Common myeloid progenitor, CD34-positive (primary cell): ENCODE measurements at regions not wholly inside any gene's neighbourhood (a gene's known extent, or its start where the extent isn't known, plus 50 kb on each side); places are given as distances from the start of the nearest gene placed in this dataset.
"Not testable (repeated sequence)": the region's sequence is repeated elsewhere in the genome, so short reads cannot be mapped to it uniquely, and the experiment has no call there.

Experiments used
- CTCF ChIA-PET: fragments of 350-600 bp; sonication (Branson Sonifier 250); formaldehyde crosslinking; loops from one replicate; lab custom pipeline; 2021; ENCODE audit warnings: antibody characterized with exemption; lab: Charles Lee
- POLR2A ChIA-PET: fragments of 350-600 bp; sonication (Branson Sonifier 250); formaldehyde crosslinking; loops from one replicate; lab custom pipeline; 2021; ENCODE audit warnings: antibody characterized with exemption; lab: Charles Lee
- DNase-seq, 3 donors: peaks; one replicate each; pipeline versions ENCODE4 v3.0.0 to v3.0.0-alpha.2; 2013
- H3K27ac ChIP-seq, 2 experiments: 1 replicate in 1 of 2; 2 replicates in 1 of 2; pipeline ENCODE4 v1.7.0; 2013; ENCODE audit warnings: inconsistent platforms in 2 of 2, low read length in 2 of 2, mild to moderate bottlenecking in 2 of 2, low read depth in 1 of 2, moderate library complexity in 1 of 2; ENCODE audit not compliant: severe bottlenecking in 2 of 2, insufficient read depth in 1 of 2, poor library complexity in 1 of 2
- H3K27me3 ChIP-seq, 5 experiments: replicated peaks in 2 of 5; 1 replicate in 3 of 5; 2 replicates in 2 of 5; pipeline versions ENCODE4 v1.6.1 to v1.7.0; 2013; ENCODE audit warnings: low read length in 4 of 5, mild to moderate bottlenecking in 2 of 5, moderate library complexity in 2 of 5, inconsistent platforms in 1 of 5; ENCODE audit not compliant: insufficient read depth in 5 of 5, control insufficient read depth in 4 of 5
- H3K36me3 ChIP-seq, 4 experiments: 1 replicate in 2 of 4; 2 replicates in 2 of 4; pipeline versions ENCODE4 v1.6.1 to v1.7.0; 2013; ENCODE audit warnings: low read length in 3 of 4, control low read depth in 1 of 4, mild to moderate bottlenecking in 1 of 4; ENCODE audit not compliant: control insufficient read depth in 4 of 4, insufficient read depth in 4 of 4
- H3K4me1 ChIP-seq, 4 experiments: 1 replicate in 3 of 4; 2 replicates in 1 of 4; pipeline versions ENCODE4 v1.6.1 to v1.7.1; 2013; ENCODE audit warnings: low read length in 3 of 4, mild to moderate bottlenecking in 3 of 4, control low read depth in 1 of 4, inconsistent platforms in 1 of 4, moderate library complexity in 1 of 4; ENCODE audit not compliant: control insufficient read depth in 4 of 4, insufficient read depth in 4 of 4; ENCODE audit errors: control extremely low read depth in 1 of 4
- H3K4me3 ChIP-seq, 7 experiments: 1 replicate in 4 of 7; 2 replicates in 3 of 7; pipeline versions ENCODE4 v1.5.1 to v1.7.0; 2013; ENCODE audit warnings: mild to moderate bottlenecking in 7 of 7, low read length in 6 of 7, moderate library complexity in 6 of 7, inconsistent platforms in 2 of 7, low read depth in 2 of 7, control low read depth in 1 of 7; ENCODE audit not compliant: insufficient read depth in 4 of 7, control insufficient read depth in 1 of 7; ENCODE audit errors: extremely low read depth in 1 of 7
- H3K9me3 ChIP-seq, 5 experiments: 1 replicate in 4 of 5; 2 replicates in 1 of 5; pipeline versions ENCODE4 v1.6.1 to v1.7.1; 2013; ENCODE audit warnings: low read length in 4 of 5, mild to moderate bottlenecking in 2 of 5, inconsistent platforms in 1 of 5, low read depth in 1 of 5, moderate library complexity in 1 of 5; ENCODE audit not compliant: control insufficient read depth in 4 of 5, insufficient read depth in 2 of 5; ENCODE audit errors: control extremely low read depth in 1 of 5
- WGBS: methylation state at CpG from one replicate; pipeline ENCODE4 v1.1.5; 2013; ENCODE audit not compliant: insufficient coverage; 5-methylcytosine and 5-hydroxymethylcytosine counted together

DNA sequence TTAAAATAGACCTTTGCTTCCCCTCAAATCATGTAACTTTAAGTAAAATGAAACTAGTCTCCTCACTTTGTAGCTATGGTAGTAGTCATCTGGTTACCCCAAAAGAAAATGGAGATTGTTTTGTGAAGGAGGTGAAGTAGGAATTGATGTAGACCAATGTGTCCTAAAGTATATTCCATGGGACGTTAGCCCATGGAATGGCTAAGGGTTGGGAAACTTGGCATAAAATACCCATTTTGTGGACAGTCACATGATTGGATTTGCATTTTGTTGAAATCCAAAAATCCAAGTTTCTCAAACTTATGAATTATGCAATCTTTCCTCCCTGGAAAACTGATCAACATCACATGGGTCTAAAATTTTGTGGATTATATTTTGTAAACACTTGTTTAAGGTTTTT is 290.6 kb downstream of the OSTF1 start:
- no CpG with 5 or more reads among the region's 1 CpG for WGBS
- no peak overlapping the region for H3K27ac ChIP-seq
- ChIA-PET POLR2A (no interaction called here), CTCF (no interaction called here)
- DNase-seq: no peak
- H3K36me3 ChIP-seq: no peaks in the 10 kb centered on the region
- no peaks in the 10 kb centered on the region for H3K4me1 ChIP-seq
- H3K4me3 ChIP-seq: no peak overlapping the region
- H3K27me3 ChIP-seq: no peaks in the 10 kb centered on the region
- peaks cover 0 to 3% (median under 1%) of the 10 kb centered on the region in 5 experiments for H3K9me3 ChIP-seq

DNA sequence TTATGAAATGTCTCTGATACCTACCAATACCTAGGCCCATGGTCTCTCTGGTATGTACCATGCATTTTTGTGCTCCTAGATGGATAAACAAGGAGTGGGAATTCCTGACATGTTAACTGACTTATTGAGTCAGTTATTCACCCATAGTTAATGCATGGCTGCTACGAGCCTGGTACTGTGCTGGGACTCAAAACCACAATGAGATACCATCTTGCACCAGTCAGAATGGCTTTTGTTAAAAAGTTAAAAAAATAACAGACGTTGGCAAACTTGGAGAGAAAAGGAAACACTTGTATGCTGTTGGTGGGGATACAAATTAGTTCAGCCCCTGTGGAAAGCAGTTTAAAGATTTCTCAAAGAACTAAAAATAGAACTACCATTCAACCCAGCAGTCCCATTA is 293.8 kb downstream of the OSTF1 start:
- no peaks in the 10 kb centered on the region for H3K27me3 ChIP-seq
- CTCF ChIA-PET: no interaction called here
- H3K36me3 ChIP-seq: no peaks in the 10 kb centered on the region
- no peaks in the 10 kb centered on the region for H3K4me1 ChIP-seq
- peaks cover 0 to 14% (median 4%) of the 10 kb centered on the region in 5 experiments for H3K9me3 ChIP-seq
- POLR2A ChIA-PET: no interaction called here
- H3K4me3 ChIP-seq: no peak overlapping the region
- no peak for DNase-seq
- no peak overlapping the region for H3K27ac ChIP-seq
- WGBS: 40% methylated on average over 1 of the region's 2 CpGs

DNA sequence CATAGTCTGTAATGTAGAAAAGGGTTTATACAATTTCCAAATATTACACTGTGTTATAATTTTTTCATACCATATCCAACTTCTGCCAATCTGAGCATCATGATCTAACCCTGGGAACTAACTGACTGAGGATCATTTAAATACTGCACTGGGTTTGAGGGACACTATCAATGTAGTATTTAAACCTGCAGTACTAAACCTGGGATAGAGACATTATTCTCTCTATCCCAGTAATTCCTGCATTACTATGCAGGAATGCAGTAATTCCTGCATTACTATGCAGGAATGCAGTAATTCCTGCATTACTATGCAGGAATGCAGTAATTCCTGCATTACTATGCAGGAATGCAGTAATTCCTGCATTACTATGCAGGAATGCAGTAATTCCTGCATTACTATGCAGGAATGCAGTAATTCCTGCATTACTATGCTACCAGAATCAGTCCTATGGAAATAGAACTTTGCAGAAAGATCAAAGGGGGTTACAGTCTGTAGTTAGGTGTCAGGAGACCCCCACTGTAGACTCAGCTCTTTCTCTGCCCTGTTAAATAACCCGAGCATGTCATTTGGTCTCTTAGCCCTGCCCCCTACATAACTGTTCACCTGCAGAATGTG is 295.2 kb downstream of the OSTF1 start:
- CTCF ChIA-PET, H3K4me3 ChIP-seq, H3K27me3 ChIP-seq, H3K4me1 ChIP-seq, DNase-seq, POLR2A ChIA-PET, H3K36me3 ChIP-seq, H3K27ac ChIP-seq: not testable (repeated sequence)
- 100% methylated on average over 1 of the region's 1 CpG for WGBS
- peaks cover 0 to 14% (median 4%) of the 10 kb centered on the region in 5 experiments for H3K9me3 ChIP-seq

DNA sequence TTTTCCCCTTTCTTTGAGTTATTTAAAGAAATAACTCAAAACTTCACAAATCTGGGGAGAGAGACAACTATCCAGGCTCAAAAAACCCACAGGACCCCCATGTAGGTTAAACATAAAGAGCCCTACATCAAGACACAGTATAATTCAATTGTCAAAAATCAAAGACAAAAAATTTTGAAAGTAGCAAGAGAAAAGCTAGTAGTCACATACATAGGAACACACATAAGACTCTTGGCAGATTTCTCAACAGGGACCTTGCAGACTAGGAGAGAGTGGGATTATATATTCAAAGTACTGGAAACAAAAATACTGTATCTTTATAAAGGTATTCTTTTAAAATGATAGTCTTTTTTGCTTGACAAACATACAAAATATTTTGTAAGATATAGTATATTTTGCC is 296.9 kb downstream of the OSTF1 start:
- CTCF ChIA-PET: interaction anchor here (1.0 kb wide), 1 partner anchor 21 kb away, joined by 3 read pairs; no protein-coding TSS in a partner anchor
- no peak overlapping the region for H3K27ac ChIP-seq
- no peak for DNase-seq
- H3K9me3 ChIP-seq: peaks cover 0 to 14% (median 4%) of the 10 kb centered on the region in 5 experiments
- H3K4me3 ChIP-seq: no peak overlapping the region
- no peaks in the 10 kb centered on the region for H3K27me3 ChIP-seq
- POLR2A ChIA-PET: no interaction called here
- H3K4me1 ChIP-seq: no peaks in the 10 kb centered on the region
- no peaks in the 10 kb centered on the region for H3K36me3 ChIP-seq

DNA sequence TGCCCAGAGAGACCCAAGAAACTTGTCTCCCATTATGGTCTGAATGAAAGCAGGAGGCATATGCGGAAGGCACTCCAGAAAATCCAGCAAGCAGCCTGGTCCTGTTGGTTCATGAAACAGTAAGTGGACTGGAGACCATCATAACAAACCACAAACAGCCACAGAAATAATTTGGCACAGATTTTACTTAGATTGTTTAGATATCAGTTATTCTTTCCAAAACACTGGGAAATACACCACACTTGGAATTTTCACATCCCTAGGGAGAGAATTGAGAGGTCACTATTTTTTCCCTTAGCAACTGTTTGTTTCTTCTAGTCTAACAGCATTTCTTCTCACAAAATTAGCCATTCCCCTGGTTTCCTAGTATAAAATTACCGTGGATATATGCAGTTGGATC is 300.8 kb downstream of the OSTF1 start:
- ChIA-PET CTCF (no interaction called here), POLR2A (no interaction called here)
- DNase-seq: no peak
- no CpG with 5 or more reads among the region's 2 CpGs for WGBS
- Histone ChIP-seq H3K4me3 (no peak overlapping the region), H3K9me3 (peaks cover 0 to 9% (median 2%) of the 10 kb centered on the region in 5 experiments), H3K4me1 (no peaks in the 10 kb centered on the region), H3K27ac (no peak overlapping the region), H3K27me3 (no peaks in the 10 kb centered on the region), H3K36me3 (no peaks in the 10 kb centered on the region)

DNA sequence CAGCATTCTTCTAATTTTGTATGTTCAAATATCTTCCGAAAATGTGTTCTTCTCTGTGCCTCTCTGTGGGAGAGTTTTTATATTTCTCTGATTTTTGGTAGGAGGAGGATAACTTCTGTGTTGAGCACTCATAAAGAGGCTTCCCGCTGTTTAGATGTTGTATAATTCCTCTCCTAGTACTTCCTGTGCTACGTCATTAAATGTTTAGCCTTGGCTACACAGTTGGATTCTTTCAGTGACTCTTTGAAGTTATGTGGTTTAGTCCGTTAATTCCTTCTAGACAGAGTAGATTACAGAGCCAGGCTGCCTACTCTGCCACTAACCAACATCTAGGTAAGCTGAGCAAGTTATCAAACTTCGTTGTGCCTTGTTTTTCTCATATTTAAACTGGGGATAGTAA is 302.6 kb downstream of the OSTF1 start:
- DNase-seq: no peak
- POLR2A ChIA-PET: no interaction called here
- H3K36me3 ChIP-seq: no peaks in the 10 kb centered on the region
- H3K27ac ChIP-seq: no peak overlapping the region
- CTCF ChIA-PET: no interaction called here
- WGBS: no CpG with 5 or more reads among the region's 5 CpGs
- no peaks in the 10 kb centered on the region for H3K4me1 ChIP-seq
- H3K9me3 ChIP-seq: peaks cover 0 to 1% (median 0%) of the 10 kb centered on the region in 5 experiments
- H3K4me3 ChIP-seq: no peak overlapping the region
- H3K27me3 ChIP-seq: no peaks in the 10 kb centered on the region

DNA sequence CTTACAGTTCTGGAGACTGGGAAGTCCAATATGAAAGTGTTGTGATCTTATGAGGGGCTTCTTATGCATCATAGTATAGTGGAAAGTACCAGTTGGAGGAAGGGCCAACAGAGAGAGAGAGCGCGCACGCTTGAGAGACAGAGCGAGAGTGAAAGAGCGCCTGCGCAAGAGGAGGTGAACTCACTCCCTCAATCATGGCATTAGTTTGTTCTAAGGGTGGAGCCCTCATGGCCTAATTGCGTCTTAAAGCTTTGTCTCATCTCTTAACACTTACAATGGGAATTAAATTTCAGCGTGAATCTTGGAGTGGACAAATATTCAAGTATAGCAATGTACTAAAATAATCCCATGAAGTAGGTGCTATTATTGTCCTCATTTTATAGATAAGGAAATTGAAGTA is 303.2 kb downstream of the OSTF1 start:
- H3K9me3 ChIP-seq: peaks cover 0 to 1% (median 0%) of the 10 kb centered on the region in 5 experiments
- no peak for DNase-seq
- ChIA-PET POLR2A (no interaction called here), CTCF (no interaction called here)
- no peaks in the 10 kb centered on the region for H3K27me3 ChIP-seq
- no peaks in the 10 kb centered on the region for H3K4me1 ChIP-seq
- no peaks in the 10 kb centered on the region for H3K36me3 ChIP-seq
- H3K27ac ChIP-seq: no peak overlapping the region
- no peak overlapping the region for H3K4me3 ChIP-seq
- WGBS: no CpG with 5 or more reads among the region's 8 CpGs
